Naive B cell (primary cell): ENCODE measurements at regions not wholly inside any gene's neighbourhood (a gene's known extent, or its start where the extent isn't known, plus 50 kb on each side); places are given as distances from the start of the nearest gene placed in this dataset.
"Not testable (repeated sequence)": the region's sequence is repeated elsewhere in the genome, so short reads cannot be mapped to it uniquely, and the experiment has no call there.

Source experiments
- ATAC-seq, 2 donors: fragments of 150-1000 bp; cut with Tn5 transposase; 2 replicates each; pipeline ENCODE4 v1.10.0; 2021; ENCODE audit warnings: low read depth in 2 of 2, mild to moderate bottlenecking in 2 of 2, moderate library complexity in 2 of 2
- DNase-seq: peaks from one replicate; pipeline ENCODE4 v3.0.0; 2022
- H3K27ac Mint-ChIP-seq, 6 donors: one replicate each; pipeline ENCODE4 v1.8.0; 2020 to 2022; ENCODE audit warnings: mild to moderate bottlenecking in 6 of 6, mixed read lengths in 6 of 6, moderate library complexity in 5 of 6, inconsistent platforms in 2 of 6
- H3K27me3 Mint-ChIP-seq, 3 donors: one replicate each; pipeline ENCODE4 v1.8.0; 2021 to 2022; ENCODE audit warnings: mixed read lengths in 3 of 3, mild to moderate bottlenecking in 1 of 3
- H3K36me3 Mint-ChIP-seq, 2 donors: one replicate each; pipeline ENCODE4 v1.8.0; 2020 to 2022; ENCODE audit warnings: mixed read lengths in 2 of 2, inconsistent platforms in 1 of 2, mild to moderate bottlenecking in 1 of 2
- H3K4me1 Mint-ChIP-seq, 3 donors: one replicate each; pipeline ENCODE4 v1.8.0; 2020 to 2022; ENCODE audit warnings: mixed read lengths in 3 of 3, inconsistent platforms in 1 of 3, mild to moderate bottlenecking in 1 of 3, moderate library complexity in 1 of 3
- H3K4me3 Mint-ChIP-seq, 8 donors: one replicate each; pipeline ENCODE4 v1.8.0; 2020 to 2022; ENCODE audit warnings: mild to moderate bottlenecking in 8 of 8, mixed read lengths in 8 of 8, moderate library complexity in 8 of 8, inconsistent platforms in 2 of 8
- H3K9me3 Mint-ChIP-seq, 7 donors: one replicate each; pipeline ENCODE4 v1.8.0; 2020 to 2022; ENCODE audit warnings: mixed read lengths in 7 of 7, mild to moderate bottlenecking in 5 of 7, inconsistent platforms in 2 of 7, moderate library complexity in 1 of 7

GRCh38 chr5:71802673-71803072 lies 83.6 kb downstream of the CARTPT start:
- Mint-ChIP-seq H3K27me3 (peaks cover 22 to 46% (median 27%) of the 10 kb centered on the region in 3 donors), H3K27ac (no peak overlapping the region), H3K9me3 (peaks cover 0 to 19% (median 8%) of the 10 kb centered on the region in 7 donors), H3K4me1 (no peaks in the 10 kb centered on the region), H3K36me3 (no peaks in the 10 kb centered on the region), H3K4me3 (no peak overlapping the region)
- DNase-seq (no peak), ATAC-seq (no peak)

- Mint-ChIP-seq H3K36me3 (no peaks in the 10 kb centered on the region), H3K4me3 (no peak overlapping the region), H3K9me3 (no peaks in the 10 kb centered on the region), H3K4me1 (peaks cover 0 to 3% (median 0%) of the 10 kb centered on the region in 3 donors), H3K27me3 (peaks cover 18 to 53% (median 28%) of the 10 kb centered on the region in 3 donors), H3K27ac (no peak overlapping the region)
- ATAC-seq, result no peak
- DNase-seq, result no peak
Observed at GRCh38 chr5:71806711-71807110, 87.6 kb downstream of the CARTPT start.

DNA sequence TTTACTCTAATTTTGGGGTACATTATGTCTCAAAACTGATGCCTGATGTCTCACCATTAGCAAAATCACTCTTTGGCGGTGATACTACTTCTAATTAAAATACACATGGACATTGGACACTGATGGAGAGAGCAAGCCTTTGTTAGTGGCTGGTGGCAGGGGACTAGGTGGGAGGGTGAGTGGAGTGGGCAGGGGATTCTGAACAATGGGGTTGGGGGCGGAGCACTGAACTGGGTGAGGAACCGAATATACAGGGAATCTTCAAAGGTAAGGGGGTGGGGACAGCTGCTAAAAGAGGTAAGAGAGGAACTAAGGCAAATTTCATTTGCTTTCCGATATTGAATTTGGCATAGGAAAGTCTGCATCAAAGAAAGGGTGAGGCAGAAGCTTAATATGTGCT lies 88.8 kb downstream of the CARTPT start:
- DNase-seq, result no peak
- Mint-ChIP-seq H3K4me1 (peaks cover 0 to 3% (median 0%) of the 10 kb centered on the region in 3 donors), H3K27ac (no peak overlapping the region), H3K4me3 (no peak overlapping the region), H3K9me3 (no peaks in the 10 kb centered on the region), H3K36me3 (no peaks in the 10 kb centered on the region), H3K27me3 (peaks cover 18 to 42% (median 25%) of the 10 kb centered on the region in 3 donors)
- no peak for ATAC-seq

DNA sequence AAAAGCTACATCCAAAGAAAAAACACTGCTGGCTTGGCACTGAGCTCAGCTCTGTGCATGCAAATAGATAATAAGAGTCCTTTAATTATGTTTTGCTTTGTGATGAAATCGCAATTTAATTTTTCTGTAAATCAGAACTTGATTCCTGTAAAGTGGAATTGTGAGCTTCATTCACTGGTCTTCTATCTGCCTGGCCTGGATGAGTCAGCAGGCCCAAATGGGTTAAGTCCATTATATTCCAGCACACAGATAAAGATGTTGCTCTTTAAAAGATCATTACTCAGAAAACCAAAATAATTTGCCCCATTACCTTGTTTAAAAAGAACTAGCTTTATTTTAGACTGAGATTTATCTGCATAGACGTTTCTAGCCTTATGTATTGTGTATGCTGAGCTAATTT lies 90.4 kb downstream of the CARTPT start:
- peaks cover 18 to 32% (median 23%) of the 10 kb centered on the region in 3 donors for H3K27me3 Mint-ChIP-seq
- H3K27ac Mint-ChIP-seq, result no peak overlapping the region
- no peaks in the 10 kb centered on the region for H3K9me3 Mint-ChIP-seq
- no peak for ATAC-seq
- DNase-seq, result no peak
- peaks cover 0 to 3% (median 0%) of the 10 kb centered on the region in 3 donors for H3K4me1 Mint-ChIP-seq
- H3K4me3 Mint-ChIP-seq, result no peak overlapping the region
- H3K36me3 Mint-ChIP-seq, result no peaks in the 10 kb centered on the region

- Mint-ChIP-seq H3K9me3 (no peaks in the 10 kb centered on the region), H3K36me3 (no peaks in the 10 kb centered on the region), H3K27ac (no peak overlapping the region), H3K27me3 (peaks cover 17 to 26% (median 17%) of the 10 kb centered on the region in 3 donors), H3K4me1 (peaks cover 0 to 3% (median 0%) of the 10 kb centered on the region in 3 donors), H3K4me3 (no peak overlapping the region)
- ATAC-seq, result no peak
- no peak for DNase-seq
Observed at GRCh38 chr5:71810023-71810422, 90.9 kb downstream of the CARTPT start.

DNA sequence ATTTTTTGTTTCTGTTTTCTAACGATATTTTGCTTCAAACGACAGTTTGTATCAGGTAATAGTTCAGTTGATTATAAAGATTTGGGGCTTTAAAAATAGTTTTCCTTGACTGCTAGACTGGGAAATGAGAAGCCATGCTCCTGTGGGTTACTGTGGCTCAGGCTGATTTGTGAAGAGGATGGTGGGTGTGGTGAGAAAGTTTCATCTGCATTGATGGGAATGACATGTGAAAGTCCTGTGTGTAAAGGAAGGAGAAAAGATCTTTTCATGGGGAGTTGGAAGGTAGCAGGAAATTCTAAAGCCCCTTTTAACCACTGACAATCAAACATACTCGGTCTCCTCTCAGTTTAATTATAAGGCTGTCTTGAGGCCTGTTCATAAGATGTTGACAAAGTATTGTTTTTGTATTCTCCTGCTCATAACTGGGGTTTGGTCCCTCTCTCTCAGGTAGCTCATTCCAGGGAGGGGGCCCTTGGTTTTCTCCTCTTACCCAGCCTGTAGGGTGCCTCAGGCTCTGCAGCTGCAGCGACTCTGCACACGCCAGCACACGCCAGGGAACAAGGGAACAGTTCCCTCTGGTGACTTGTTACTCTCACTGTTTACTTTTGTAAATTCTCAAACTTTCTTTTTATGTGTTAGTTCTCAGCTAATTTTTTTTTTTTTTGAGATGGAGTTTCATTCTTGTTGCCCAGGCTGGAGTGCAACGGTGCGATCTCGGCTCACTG lies 91.6 kb downstream of the CARTPT start:
- no peak overlapping the region for H3K4me3 Mint-ChIP-seq
- no peak overlapping the region for H3K27ac Mint-ChIP-seq
- peaks cover 17 to 25% (median 18%) of the 10 kb centered on the region in 3 donors for H3K27me3 Mint-ChIP-seq

DNA sequence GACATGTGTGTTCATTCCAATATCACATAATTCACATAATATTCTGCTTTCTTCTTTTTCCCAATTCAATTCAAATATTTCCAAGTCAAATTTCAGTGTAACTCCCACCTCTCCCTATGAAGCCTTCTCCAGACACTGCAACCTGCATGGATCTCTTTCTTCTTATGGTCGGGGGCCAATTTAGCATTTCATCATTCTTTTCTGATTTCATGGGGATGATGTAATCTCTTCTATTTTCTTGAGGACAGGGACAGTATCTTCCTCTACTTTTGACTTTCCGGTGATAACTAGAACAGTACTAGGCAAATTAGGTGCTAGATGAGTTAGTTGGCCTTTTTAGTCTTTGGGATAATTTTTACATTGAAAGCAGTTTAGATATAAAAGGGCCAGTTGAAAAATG lies 92.7 kb downstream of the CARTPT start:
- Mint-ChIP-seq H3K36me3 (no peaks in the 10 kb centered on the region), H3K27ac (no peak overlapping the region), H3K27me3 (peaks cover 14 to 18% (median 17%) of the 10 kb centered on the region in 3 donors), H3K9me3 (no peaks in the 10 kb centered on the region), H3K4me1 (peaks cover 0 to 3% (median 0%) of the 10 kb centered on the region in 3 donors), H3K4me3 (no peak overlapping the region)
- DNase-seq, result no peak
- ATAC-seq, result no peak

More for the DNA sequence above, 91.6 kb downstream of the CARTPT start:
- H3K4me1 Mint-ChIP-seq, result peaks cover 0 to 3% (median 0%) of the 10 kb centered on the region in 3 donors
- H3K9me3 Mint-ChIP-seq, result no peaks in the 10 kb centered on the region
- no peaks in the 10 kb centered on the region for H3K36me3 Mint-ChIP-seq
- no peak for ATAC-seq
- no peak for DNase-seq

DNA sequence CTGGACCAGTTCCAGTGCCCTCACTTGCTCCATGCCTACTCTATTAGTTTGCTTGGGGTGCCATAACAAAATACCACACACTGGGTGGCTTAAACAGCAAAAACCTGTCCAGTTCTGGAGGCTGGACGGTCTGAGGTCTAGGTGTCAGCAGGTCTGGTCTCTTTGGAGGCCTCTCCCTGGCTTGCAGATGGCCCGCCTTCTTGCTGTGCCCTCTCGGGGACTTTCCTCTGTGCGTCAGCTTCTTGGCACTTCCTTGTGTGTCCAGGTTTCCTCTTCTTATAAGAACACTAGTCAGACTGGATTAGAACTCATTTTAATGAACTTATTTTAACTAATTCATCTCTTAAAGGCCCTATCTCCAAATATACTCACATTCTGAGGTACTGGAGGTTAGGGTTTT lies 97.2 kb downstream of the CARTPT start:
- no peak for DNase-seq
- no peaks in the 10 kb centered on the region for H3K4me1 Mint-ChIP-seq
- no peak overlapping the region for H3K27ac Mint-ChIP-seq
- ATAC-seq, result no peak
- H3K36me3 Mint-ChIP-seq, result peaks cover 0 to 3% of the 10 kb centered on the region in 2 donors
- peaks cover 0 to 5% (median 3%) of the 10 kb centered on the region in 3 donors for H3K27me3 Mint-ChIP-seq
- no peak overlapping the region for H3K4me3 Mint-ChIP-seq
- H3K9me3 Mint-ChIP-seq, result peaks cover 0 to 12% (median 7%) of the 10 kb centered on the region in 7 donors

DNA sequence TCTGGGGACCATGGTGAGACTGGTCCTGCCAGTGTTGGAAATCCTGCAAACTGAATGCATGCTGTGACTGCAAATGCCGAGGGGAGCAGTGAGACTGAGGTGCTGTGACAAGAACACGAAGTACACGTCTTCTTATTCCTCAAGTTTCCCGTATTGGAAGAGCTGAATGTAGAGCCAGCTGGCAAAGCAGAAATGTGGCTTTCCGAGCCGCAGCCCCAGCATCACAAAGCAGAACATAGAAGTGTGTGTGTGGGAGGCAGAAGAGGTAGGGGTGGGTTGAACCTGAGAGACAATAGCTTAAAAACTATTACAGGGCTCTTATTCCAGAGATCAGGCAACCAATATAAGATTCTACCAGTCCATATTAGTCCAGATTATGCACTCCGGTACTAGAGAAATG lies 98.8 kb downstream of the CARTPT start:
- no peak overlapping the region for H3K27ac Mint-ChIP-seq
- peaks cover 3 to 15% of the 10 kb centered on the region in 2 donors for H3K36me3 Mint-ChIP-seq
- H3K4me1 Mint-ChIP-seq, result no peaks in the 10 kb centered on the region
- peaks cover 0 to 5% (median 3%) of the 10 kb centered on the region in 3 donors for H3K27me3 Mint-ChIP-seq
- H3K4me3 Mint-ChIP-seq, result peak overlapping the region in 1 of 8 donors; percentile 46
- DNase-seq, result no peak
- ATAC-seq, result no peak
- H3K9me3 Mint-ChIP-seq, result peaks cover 4 to 25% (median 16%) of the 10 kb centered on the region in 7 donors

GRCh38 chr5:71821029-71821428 lies 102.0 kb downstream of the CARTPT start:
- no peak for ATAC-seq
- no peaks in the 10 kb centered on the region for H3K27me3 Mint-ChIP-seq
- H3K9me3 Mint-ChIP-seq, result peaks cover 10 to 49% (median 36%) of the 10 kb centered on the region in 7 donors
- no peak overlapping the region for H3K27ac Mint-ChIP-seq
- H3K4me1 Mint-ChIP-seq, result no peaks in the 10 kb centered on the region
- DNase-seq, result no peak
- peaks cover 13 to 15% of the 10 kb centered on the region in 2 donors for H3K36me3 Mint-ChIP-seq
- no peak overlapping the region for H3K4me3 Mint-ChIP-seq

DNA sequence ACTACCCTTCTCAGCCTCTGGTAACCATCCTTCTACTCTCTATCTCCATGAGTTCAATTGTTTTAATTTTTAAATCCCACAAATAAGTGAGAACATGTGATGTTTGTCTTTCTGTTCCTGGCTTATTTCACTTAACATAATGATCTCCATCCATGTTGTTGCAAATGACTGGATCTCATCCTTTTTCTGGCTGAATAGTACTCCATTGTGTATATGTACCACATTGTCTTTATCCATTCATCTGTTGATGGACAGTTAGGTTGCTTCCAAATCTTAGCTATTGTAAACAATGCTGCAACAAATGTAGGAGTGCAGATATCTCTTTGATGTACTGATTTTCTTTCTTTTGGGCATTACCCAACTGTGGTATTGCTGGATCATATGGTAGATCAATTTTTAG lies 103.0 kb downstream of the CARTPT start:
- H3K27ac Mint-ChIP-seq, DNase-seq, H3K27me3 Mint-ChIP-seq, ATAC-seq, H3K4me3 Mint-ChIP-seq, H3K4me1 Mint-ChIP-seq: not testable (repeated sequence)
- Mint-ChIP-seq H3K9me3 (peaks cover 19 to 60% (median 46%) of the 10 kb centered on the region in 7 donors), H3K36me3 (peaks cover 20 to 24% of the 10 kb centered on the region in 2 donors)

DNA sequence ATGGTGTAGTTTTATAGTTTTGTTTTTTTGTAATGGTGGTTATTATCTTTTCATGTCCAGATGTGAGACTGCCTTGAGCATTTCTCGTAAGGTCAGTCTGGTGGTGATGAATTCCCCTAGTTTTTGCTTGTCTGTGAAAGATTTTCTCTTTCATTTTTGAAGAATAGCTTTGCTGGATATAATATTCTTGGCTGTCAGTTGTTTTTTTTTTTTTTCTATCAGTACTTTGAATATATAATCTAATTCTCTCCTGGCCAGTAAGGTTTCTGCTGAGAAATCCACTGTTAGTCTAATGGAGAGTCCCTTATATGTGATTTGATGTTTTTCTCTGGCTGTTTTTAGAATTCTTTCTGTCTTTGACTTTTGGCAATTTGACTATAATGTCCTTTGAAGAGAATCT lies 106.9 kb downstream of the CARTPT start:
- ATAC-seq, result no peak
- H3K4me3 Mint-ChIP-seq, result no peak overlapping the region
- peaks cover 0 to 6% (median 0%) of the 10 kb centered on the region in 3 donors for H3K27me3 Mint-ChIP-seq
- no peak overlapping the region for H3K27ac Mint-ChIP-seq
- peaks cover 20 to 27% of the 10 kb centered on the region in 2 donors for H3K36me3 Mint-ChIP-seq
- peaks cover 24 to 79% (median 47%) of the 10 kb centered on the region in 7 donors for H3K9me3 Mint-ChIP-seq
- H3K4me1 Mint-ChIP-seq, result peaks cover 3 to 6% (median 4%) of the 10 kb centered on the region in 3 donors
- DNase-seq, result no peak

- ATAC-seq, result no peak
- peaks cover 0 to 6% (median 0%) of the 10 kb centered on the region in 3 donors for H3K27me3 Mint-ChIP-seq
- H3K9me3 Mint-ChIP-seq, result peaks cover 14 to 62% (median 37%) of the 10 kb centered on the region in 7 donors
Observed at GRCh38 chr5:71828291-71829040, 109.4 kb downstream of the CARTPT start.

More at GRCh38 chr5:71828291-71829040, 109.4 kb downstream of the CARTPT start:
- no peak overlapping the region for H3K4me3 Mint-ChIP-seq
- peaks cover 12 to 17% of the 10 kb centered on the region in 2 donors for H3K36me3 Mint-ChIP-seq
- no peak for DNase-seq
- peaks cover 3 to 6% (median 4%) of the 10 kb centered on the region in 3 donors for H3K4me1 Mint-ChIP-seq
- no peak overlapping the region for H3K27ac Mint-ChIP-seq
